Hepatocyte (in vitro differentiated cells): ENCODE measurements at regions not wholly inside any gene's neighbourhood (a gene's known extent, or its start where the extent isn't known, plus 50 kb on each side); places are given as distances from the start of the nearest gene placed in this dataset.

Experiments
- CTCF ChIP-seq: fragments of 200-600 bp; sonication (generic); IDR thresholded peaks from 2 replicates; pipeline ENCODE4 v1.5.1; 2016; ENCODE audit warnings: antibody characterized with exemption, mild to moderate bottlenecking; ENCODE audit not compliant: poor library complexity
- EZH2 ChIP-seq: fragments of 200-600 bp; sonication (generic); IDR thresholded peaks from 2 replicates; pipeline ENCODE4 v1.6.1; 2016; ENCODE audit warnings: antibody characterized with exemption, mild to moderate bottlenecking, borderline replicate concordance
- EZH2phosphoT487 ChIP-seq: fragments of 200-600 bp; sonication (generic); IDR thresholded peaks from one replicate; pipeline ENCODE4 v1.6.1; 2018; ENCODE audit warnings: antibody characterized with exemption, mild to moderate bottlenecking, low read depth, moderate library complexity; ENCODE audit not compliant: unreplicated experiment, severe bottlenecking

GRCh38 chr2:157931542-157931941 lies 55.4 kb upstream of the ACVR1 start:
- no peak for TF ChIP-seq EZH2
- TF ChIP-seq CTCF, result no peak
- no peak for TF ChIP-seq EZH2phosphoT487
